ENCODE measurements at regions not wholly inside any gene's neighbourhood (a gene's known extent, or its start where the extent isn't known, plus 50 kb on each side); places are given as distances from the start of the nearest gene placed in this dataset.
"Not testable (repeated sequence)": the region's sequence is repeated elsewhere in the genome, so short reads cannot be mapped to it uniquely, and the experiment has no call there.

GRCh38 chr4:72945719-72946336 is 123.7 kb downstream of the COX18 start:
- Histone ChIP-seq H3K4me1 (ENCODE audit: control insufficient read depth, insufficient read depth, low read length, unreplicated experiment) (no peaks in the 10 kb centered on the region), H3K27me3 (ENCODE audit: insufficient read depth, low read length) (no peaks in the 10 kb centered on the region), H3K27ac (ENCODE audit: low read depth, low read length) (no peak overlapping the region), H3K4me3 (ENCODE audit: low read depth, low read length) (no peak overlapping the region), H2AFZ (ENCODE audit: low read length, unreplicated experiment) (no peak overlapping the region), H3K36me3 (ENCODE audit: insufficient read depth, low read length) (no peaks in the 10 kb centered on the region), H3K79me2 (ENCODE audit: control insufficient read depth, insufficient read depth, low read length, unreplicated experiment) (no peaks in the 10 kb centered on the region)

GRCh38 chr4:72942565-72942964 is 127.0 kb downstream of the COX18 start:
- Histone ChIP-seq H3K4me1 (ENCODE audit: control insufficient read depth, insufficient read depth, low read length, unreplicated experiment) (no peaks in the 10 kb centered on the region), H3K79me2 (ENCODE audit: control insufficient read depth, insufficient read depth, low read length, unreplicated experiment) (no peaks in the 10 kb centered on the region), H2AFZ (ENCODE audit: low read length, unreplicated experiment) (no peak overlapping the region), H3K36me3 (ENCODE audit: insufficient read depth, low read length) (no peaks in the 10 kb centered on the region), H3K27me3 (ENCODE audit: insufficient read depth, low read length) (no peaks in the 10 kb centered on the region), H3K4me3 (ENCODE audit: low read depth, low read length) (no peak overlapping the region), H3K27ac (ENCODE audit: low read depth, low read length) (no peak overlapping the region)

GRCh38 chr4:72938516-72938915 is 131.0 kb downstream of the COX18 start:
- Histone ChIP-seq H3K79me2 (ENCODE audit: control insufficient read depth, insufficient read depth, low read length, unreplicated experiment) (no peaks in the 10 kb centered on the region), H3K36me3 (ENCODE audit: insufficient read depth, low read length) (no peaks in the 10 kb centered on the region), H2AFZ (ENCODE audit: low read length, unreplicated experiment) (no peak overlapping the region), H3K27me3 (ENCODE audit: insufficient read depth, low read length) (no peaks in the 10 kb centered on the region), H3K27ac (ENCODE audit: low read depth, low read length) (no peak overlapping the region), H3K4me3 (ENCODE audit: low read depth, low read length) (no peak overlapping the region), H3K4me1 (ENCODE audit: control insufficient read depth, insufficient read depth, low read length, unreplicated experiment) (no peaks in the 10 kb centered on the region)

GRCh38 chr4:72935462-72935861 is 134.1 kb downstream of the COX18 start:
- Histone ChIP-seq H3K27ac (ENCODE audit: low read depth, low read length) (no peak overlapping the region), H3K4me1 (ENCODE audit: control insufficient read depth, insufficient read depth, low read length, unreplicated experiment) (no peaks in the 10 kb centered on the region), H2AFZ (ENCODE audit: low read length, unreplicated experiment) (no peak overlapping the region), H3K27me3 (ENCODE audit: insufficient read depth, low read length) (no peaks in the 10 kb centered on the region), H3K79me2 (ENCODE audit: control insufficient read depth, insufficient read depth, low read length, unreplicated experiment) (no peaks in the 10 kb centered on the region), H3K4me3 (ENCODE audit: low read depth, low read length) (no peak overlapping the region), H3K36me3 (ENCODE audit: insufficient read depth, low read length) (no peaks in the 10 kb centered on the region)

- Histone ChIP-seq H3K4me1 (ENCODE audit: control insufficient read depth, insufficient read depth, low read length, unreplicated experiment) (no peaks in the 10 kb centered on the region), H3K27ac (ENCODE audit: low read depth, low read length) (no peak overlapping the region), H3K36me3 (ENCODE audit: insufficient read depth, low read length) (no peaks in the 10 kb centered on the region), H3K4me3 (ENCODE audit: low read depth, low read length) (no peak overlapping the region), H3K79me2 (ENCODE audit: control insufficient read depth, insufficient read depth, low read length, unreplicated experiment) (no peaks in the 10 kb centered on the region), H3K27me3 (ENCODE audit: insufficient read depth, low read length) (no peaks in the 10 kb centered on the region), H2AFZ (ENCODE audit: low read length, unreplicated experiment) (no peak overlapping the region)
Observed at GRCh38 chr4:72933029-72933428, 136.5 kb downstream of the COX18 start.

GRCh38 chr4:72931346-72931745 is 138.2 kb downstream of the COX18 start:
- Histone ChIP-seq H2AFZ (ENCODE audit: low read length, unreplicated experiment) (no peak overlapping the region), H3K27ac (ENCODE audit: low read depth, low read length) (no peak overlapping the region), H3K4me3 (ENCODE audit: low read depth, low read length) (no peak overlapping the region), H3K4me1 (ENCODE audit: control insufficient read depth, insufficient read depth, low read length, unreplicated experiment) (no peaks in the 10 kb centered on the region), H3K79me2 (ENCODE audit: control insufficient read depth, insufficient read depth, low read length, unreplicated experiment) (no peaks in the 10 kb centered on the region), H3K36me3 (ENCODE audit: insufficient read depth, low read length) (no peaks in the 10 kb centered on the region), H3K27me3 (ENCODE audit: insufficient read depth, low read length) (no peaks in the 10 kb centered on the region)

- not testable (repeated sequence) for H2AFZ ChIP-seq (ENCODE audit: low read length, unreplicated experiment); H3K79me2 ChIP-seq (ENCODE audit: control insufficient read depth, insufficient read depth, low read length, unreplicated experiment); H3K4me1 ChIP-seq (ENCODE audit: control insufficient read depth, insufficient read depth, low read length, unreplicated experiment); H3K27ac ChIP-seq (ENCODE audit: low read depth, low read length); H3K27me3 ChIP-seq (ENCODE audit: insufficient read depth, low read length); H3K4me3 ChIP-seq (ENCODE audit: low read depth, low read length); H3K36me3 ChIP-seq (ENCODE audit: insufficient read depth, low read length)
Observed at GRCh38 chr4:72929596-72930274, 139.8 kb downstream of the COX18 start.

GRCh38 chr4:72924814-72925213 is 144.7 kb downstream of the COX18 start:
- Histone ChIP-seq H3K27ac (ENCODE audit: low read depth, low read length) (no peak overlapping the region), H3K4me1 (ENCODE audit: control insufficient read depth, insufficient read depth, low read length, unreplicated experiment) (no peaks in the 10 kb centered on the region), H3K27me3 (ENCODE audit: insufficient read depth, low read length) (no peaks in the 10 kb centered on the region), H3K36me3 (ENCODE audit: insufficient read depth, low read length) (no peaks in the 10 kb centered on the region), H3K79me2 (ENCODE audit: control insufficient read depth, insufficient read depth, low read length, unreplicated experiment) (no peaks in the 10 kb centered on the region), H3K4me3 (ENCODE audit: low read depth, low read length) (no peak overlapping the region), H2AFZ (ENCODE audit: low read length, unreplicated experiment) (no peak overlapping the region)

GRCh38 chr4:72919937-72920336 is 149.6 kb downstream of the COX18 start:
- H2AFZ ChIP-seq (ENCODE audit: low read length, unreplicated experiment) = no peak overlapping the region
- no peaks in the 10 kb centered on the region for H3K27me3 ChIP-seq (ENCODE audit: insufficient read depth, low read length)
- no peaks in the 10 kb centered on the region for H3K36me3 ChIP-seq (ENCODE audit: insufficient read depth, low read length)
- H3K27ac ChIP-seq (ENCODE audit: low read depth, low read length) = no peak overlapping the region
- H3K79me2 ChIP-seq (ENCODE audit: control insufficient read depth, insufficient read depth, low read length, unreplicated experiment) = no peaks in the 10 kb centered on the region
- H3K4me1 ChIP-seq (ENCODE audit: control insufficient read depth, insufficient read depth, low read length, unreplicated experiment) = no peaks in the 10 kb centered on the region
- H3K4me3 ChIP-seq (ENCODE audit: low read depth, low read length) = no peak overlapping the region

- H3K36me3 ChIP-seq (ENCODE audit: insufficient read depth, low read length) = no peaks in the 10 kb centered on the region
- no peak overlapping the region for H2AFZ ChIP-seq (ENCODE audit: low read length, unreplicated experiment)
- no peaks in the 10 kb centered on the region for H3K27me3 ChIP-seq (ENCODE audit: insufficient read depth, low read length)
- no peak overlapping the region for H3K27ac ChIP-seq (ENCODE audit: low read depth, low read length)
- H3K79me2 ChIP-seq (ENCODE audit: control insufficient read depth, insufficient read depth, low read length, unreplicated experiment) = no peaks in the 10 kb centered on the region
- H3K4me1 ChIP-seq (ENCODE audit: control insufficient read depth, insufficient read depth, low read length, unreplicated experiment) = no peaks in the 10 kb centered on the region
- H3K4me3 ChIP-seq (ENCODE audit: low read depth, low read length) = no peak overlapping the region
Observed at GRCh38 chr4:72919464-72919863, 150.1 kb downstream of the COX18 start.

GRCh38 chr4:72918362-72918761 is 151.2 kb downstream of the COX18 start:
- Histone ChIP-seq H2AFZ (ENCODE audit: low read length, unreplicated experiment) (no peak overlapping the region), H3K27me3 (ENCODE audit: insufficient read depth, low read length) (no peaks in the 10 kb centered on the region), H3K27ac (ENCODE audit: low read depth, low read length) (no peak overlapping the region)

More at GRCh38 chr4:72918362-72918761, 151.2 kb downstream of the COX18 start:
- no peaks in the 10 kb centered on the region for H3K36me3 ChIP-seq (ENCODE audit: insufficient read depth, low read length)
- H3K79me2 ChIP-seq (ENCODE audit: control insufficient read depth, insufficient read depth, low read length, unreplicated experiment) = no peaks in the 10 kb centered on the region
- H3K4me3 ChIP-seq (ENCODE audit: low read depth, low read length) = no peak overlapping the region
- no peaks in the 10 kb centered on the region for H3K4me1 ChIP-seq (ENCODE audit: control insufficient read depth, insufficient read depth, low read length, unreplicated experiment)
